ENCODE measurements at regions not wholly inside any gene's neighbourhood (a gene's known extent, or its start where the extent isn't known, plus 50 kb on each side); places are given as distances from the start of the nearest gene placed in this dataset.

- TF ChIP-seq, protein P1, sequence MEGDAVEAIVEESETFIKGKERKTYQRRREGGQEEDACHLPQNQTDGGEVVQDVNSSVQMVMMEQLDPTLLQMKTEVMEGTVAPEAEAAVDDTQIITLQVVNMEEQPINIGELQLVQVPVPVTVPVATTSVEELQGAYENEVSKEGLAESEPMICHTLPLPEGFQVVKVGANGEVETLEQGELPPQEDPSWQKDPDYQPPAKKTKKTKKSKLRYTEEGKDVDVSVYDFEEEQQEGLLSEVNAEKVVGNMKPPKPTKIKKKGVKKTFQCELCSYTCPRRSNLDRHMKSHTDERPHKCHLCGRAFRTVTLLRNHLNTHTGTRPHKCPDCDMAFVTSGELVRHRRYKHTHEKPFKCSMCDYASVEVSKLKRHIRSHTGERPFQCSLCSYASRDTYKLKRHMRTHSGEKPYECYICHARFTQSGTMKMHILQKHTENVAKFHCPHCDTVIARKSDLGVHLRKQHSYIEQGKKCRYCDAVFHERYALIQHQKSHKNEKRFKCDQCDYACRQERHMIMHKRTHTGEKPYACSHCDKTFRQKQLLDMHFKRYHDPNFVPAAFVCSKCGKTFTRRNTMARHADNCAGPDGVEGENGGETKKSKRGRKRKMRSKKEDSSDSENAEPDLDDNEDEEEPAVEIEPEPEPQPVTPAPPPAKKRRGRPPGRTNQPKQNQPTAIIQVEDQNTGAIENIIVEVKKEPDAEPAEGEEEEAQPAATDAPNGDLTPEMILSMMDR (IDR thresholded peaks at IDR 0.05): no peak
- TF ChIP-seq POLR2A (IDR thresholded peaks at IDR 0.05): no peak
Observed at GRCh38 chr2:104289651-104290565, 564.0 kb upstream of the POU3F3 start.
